ENCODE measurements at regions not wholly inside any gene's neighbourhood (a gene's known extent, or its start where the extent isn't known, plus 50 kb on each side); places are given as distances from the start of the nearest gene placed in this dataset.

GRCh38 chr3:167958141-167958540 is 137.6 kb downstream of the GOLIM4 start:
- intact Hi-C loops (cut with DNase I), result no loop called here

GRCh38 chr3:167952969-167953368 is 142.8 kb downstream of the GOLIM4 start:
- WGBS (ENCODE audit: insufficient coverage, low coverage, low lambda C conversion rate, missing lambda C conversion rate), result 70% methylated on average over 4 of the region's 4 CpGs
- intact Hi-C loops (cut with DNase I), result no loop called here
- Histone ChIP-seq H3K9me3 (no peaks in the 10 kb centered on the region), H3K27me3 (no peaks in the 10 kb centered on the region), H3K4me1 (no peaks in the 10 kb centered on the region), H3K36me3 (no peaks in the 10 kb centered on the region), H3K27ac (no peak overlapping the region), H3K4me3 (no peak overlapping the region)
- DNase-seq (no peak), ATAC-seq (no peak)
- TF ChIP-seq POLR2A (IDR thresholded peaks at IDR 0.05), result no peak
- TF ChIP-seq CTCF (IDR thresholded peaks at IDR 0.05), result no peak

More at GRCh38 chr3:167958141-167958540, 137.6 kb downstream of the GOLIM4 start:
- Histone ChIP-seq H3K27ac (no peak overlapping the region), H3K36me3 (no peaks in the 10 kb centered on the region), H3K9me3 (no peaks in the 10 kb centered on the region), H3K27me3 (no peaks in the 10 kb centered on the region), H3K4me1 (no peaks in the 10 kb centered on the region), H3K4me3 (no peak overlapping the region)
- DNase-seq, result no peak
- TF ChIP-seq CTCF (IDR thresholded peaks at IDR 0.05) (no peak), POLR2A (IDR thresholded peaks at IDR 0.05) (no peak)
- no peak for ATAC-seq
- WGBS (ENCODE audit: insufficient coverage, low coverage, low lambda C conversion rate, missing lambda C conversion rate), result 22% methylated on average over 1 of the region's 1 CpG

GRCh38 chr3:167950212-167950611 is 145.5 kb downstream of the GOLIM4 start:
- Histone ChIP-seq H3K9me3 (no peaks in the 10 kb centered on the region), H3K36me3 (no peaks in the 10 kb centered on the region), H3K4me1 (no peaks in the 10 kb centered on the region), H3K27ac (no peak overlapping the region), H3K27me3 (no peaks in the 10 kb centered on the region), H3K4me3 (no peak overlapping the region)
- WGBS (ENCODE audit: insufficient coverage, low coverage, low lambda C conversion rate, missing lambda C conversion rate), result 64% methylated on average over 4 of the region's 5 CpGs
- no peak for ATAC-seq
- DNase-seq, result no peak
- TF ChIP-seq CTCF (IDR thresholded peaks at IDR 0.05) (no peak), POLR2A (IDR thresholded peaks at IDR 0.05) (no peak)
- intact Hi-C loops (cut with DNase I), result no loop called here

GRCh38 chr3:167941234-167941995 is 154.3 kb downstream of the GOLIM4 start:
- WGBS (ENCODE audit: insufficient coverage, low coverage, low lambda C conversion rate, missing lambda C conversion rate), result 32% methylated on average over 7 of the region's 7 CpGs
- intact Hi-C loops (cut with DNase I), result no loop called here
- DNase-seq (no peak), ATAC-seq (peak; percentile 36 to 74 (median 51))
- Histone ChIP-seq H3K9me3 (peaks cover 0 to 3% (median 0%) of the 10 kb centered on the region in 4 donors), H3K4me3 (no peak overlapping the region), H3K36me3 (no peaks in the 10 kb centered on the region), H3K27ac (no peak overlapping the region), H3K4me1 (no peaks in the 10 kb centered on the region), H3K27me3 (peaks cover 0 to 3% of the 10 kb centered on the region in 2 donors)
- no peak for TF ChIP-seq POLR2A (IDR thresholded peaks at IDR 0.05)
- TF ChIP-seq CTCF (IDR thresholded peaks at IDR 0.05), result no peak

Data from right lobe of liver (tissue), 6 donors.